HG02678 (cell line): ENCODE measurements at regions not wholly inside any gene's neighbourhood (a gene's known extent, or its start where the extent isn't known, plus 50 kb on each side); places are given as distances from the start of the nearest gene placed in this dataset.

ENCODE experiments used
- ATAC-seq: cut with Tn5 transposase; IDR thresholded peaks from one replicate; pipeline ENCODE4 v1.9.1; 2021; ENCODE audit warnings: mild to moderate bottlenecking, moderate library complexity; ENCODE audit not compliant: unreplicated experiment

GRCh38 chr7:89401099-89401498, 605.6 kb upstream of the TEX47 start:
- ATAC-seq, result no peak

- no peak for ATAC-seq
Observed at GRCh38 chr7:89401690-89402089, 606.2 kb upstream of the TEX47 start.

GRCh38 chr7:89451911-89452310, 656.4 kb upstream of the TEX47 start:
- no peak for ATAC-seq

- ATAC-seq, result no peak
Observed at GRCh38 chr7:89456556-89456955, 661.0 kb upstream of the TEX47 start.

- ATAC-seq, result no peak
Observed at GRCh38 chr7:89458114-89458513, 662.6 kb upstream of the TEX47 start.

GRCh38 chr7:89474456-89474855, 678.9 kb upstream of the TEX47 start:
- ATAC-seq, result no peak

- ATAC-seq, result no peak
Observed at GRCh38 chr7:89477991-89478390, 676.3 kb upstream of the STEAP1 start.

- no peak for ATAC-seq
Observed at GRCh38 chr7:89495704-89496103, 658.6 kb upstream of the STEAP1 start.

GRCh38 chr7:89500084-89500483, 654.2 kb upstream of the STEAP1 start:
- no peak for ATAC-seq

- no peak for ATAC-seq
Observed at GRCh38 chr7:89503281-89503680, 651.0 kb upstream of the STEAP1 start.

- ATAC-seq, result no peak
Observed at GRCh38 chr7:89507034-89507433, 647.2 kb upstream of the STEAP1 start.

- no peak for ATAC-seq
Observed at GRCh38 chr7:89511900-89512299, 642.4 kb upstream of the STEAP1 start.

GRCh38 chr7:89514970-89515369, 639.3 kb upstream of the STEAP1 start:
- no peak for ATAC-seq

- no peak for ATAC-seq
Observed at GRCh38 chr7:89517815-89518214, 636.5 kb upstream of the STEAP1 start.

GRCh38 chr7:89549768-89550167, 604.5 kb upstream of the STEAP1 start:
- no peak for ATAC-seq

GRCh38 chr7:89554209-89554608, 600.1 kb upstream of the STEAP1 start:
- no peak for ATAC-seq

- no peak for ATAC-seq
Observed at GRCh38 chr7:89559596-89559995, 594.7 kb upstream of the STEAP1 start.

- no peak for ATAC-seq
Observed at GRCh38 chr7:89563597-89563996, 590.7 kb upstream of the STEAP1 start.

GRCh38 chr7:89584896-89585295, 569.4 kb upstream of the STEAP1 start:
- no peak for ATAC-seq

- no peak for ATAC-seq
Observed at GRCh38 chr7:89593125-89593524, 561.1 kb upstream of the STEAP1 start.

- ATAC-seq, result no peak
Observed at GRCh38 chr7:89602984-89603383, 551.3 kb upstream of the STEAP1 start.

- no peak for ATAC-seq
Observed at GRCh38 chr7:89605362-89605761, 548.9 kb upstream of the STEAP1 start.

- ATAC-seq, result no peak
Observed at GRCh38 chr7:89606511-89606910, 547.8 kb upstream of the STEAP1 start.

- ATAC-seq, result no peak
Observed at GRCh38 chr7:89607792-89608191, 546.5 kb upstream of the STEAP1 start.
